GM10266 (cell line): ENCODE measurements at regions not wholly inside any gene's neighbourhood (a gene's known extent, or its start where the extent isn't known, plus 50 kb on each side); places are given as distances from the start of the nearest gene placed in this dataset.

Experiments
- DNase-seq: peaks from one replicate; pipeline ENCODE4 v3.0.0; 2012; ENCODE audit errors: extremely low spot score
- CTCF ChIP-seq: IDR thresholded peaks from 2 replicates; pipeline ENCODE4 v1.5.1; 2012; ENCODE audit warnings: mild to moderate bottlenecking, low read depth; ENCODE audit not compliant: control insufficient read depth, insufficient read depth; ENCODE audit errors: missing control alignments

- TF ChIP-seq CTCF: no peak
- DNase-seq: no peak
Observed at GRCh38 chr9:107761307-107761706, 271.7 kb upstream of the KLF4 start.

- TF ChIP-seq CTCF: no peak
- DNase-seq: no peak
Observed at GRCh38 chr9:107760469-107761242, 271.1 kb upstream of the KLF4 start.

- TF ChIP-seq CTCF: no peak
- DNase-seq: no peak
Observed at GRCh38 chr9:107759823-107760166, 270.2 kb upstream of the KLF4 start.

GRCh38 chr9:107759009-107759822 is 269.6 kb upstream of the KLF4 start:
- TF ChIP-seq CTCF: no peak

GRCh38 chr9:107756091-107756490 is 266.5 kb upstream of the KLF4 start:
- no peak for TF ChIP-seq CTCF
- no peak for DNase-seq

More at GRCh38 chr9:107759009-107759822, 269.6 kb upstream of the KLF4 start:
- DNase-seq: no peak

- no peak for DNase-seq
- no peak for TF ChIP-seq CTCF
Observed at GRCh38 chr9:107755246-107755645, 265.7 kb upstream of the KLF4 start.

GRCh38 chr9:107751567-107752210 is 262.1 kb upstream of the KLF4 start:
- TF ChIP-seq CTCF: no peak
- peak; percentile 42 for DNase-seq
